GM21786 (cell line): ENCODE measurements at regions not wholly inside any gene's neighbourhood (a gene's known extent, or its start where the extent isn't known, plus 50 kb on each side); places are given as distances from the start of the nearest gene placed in this dataset.

Source experiments
- ATAC-seq: cut with Tn5 transposase; IDR thresholded peaks from one replicate; pipeline ENCODE4 v1.9.1; 2021; ENCODE audit not compliant: unreplicated experiment

DNA sequence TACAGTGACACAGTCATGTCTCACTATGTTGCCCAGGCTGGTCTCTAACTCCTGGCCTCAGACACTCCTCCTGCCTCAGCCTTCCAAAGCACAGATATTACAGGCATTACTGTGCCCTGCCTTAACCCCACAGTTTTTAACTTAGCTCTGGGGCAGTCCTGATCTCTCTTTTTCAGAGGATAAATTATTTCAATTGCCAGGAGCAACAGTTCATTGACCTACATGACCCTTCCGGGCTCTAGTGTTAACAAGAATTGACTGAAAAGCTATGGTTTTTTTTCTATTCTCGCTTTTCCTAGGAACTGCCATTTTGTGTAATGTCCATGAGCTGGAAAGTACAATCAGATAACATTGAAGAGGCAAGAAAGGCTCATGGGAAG lies 92.8 kb downstream of the HNRNPLL start:
- ATAC-seq, result no peak

DNA sequence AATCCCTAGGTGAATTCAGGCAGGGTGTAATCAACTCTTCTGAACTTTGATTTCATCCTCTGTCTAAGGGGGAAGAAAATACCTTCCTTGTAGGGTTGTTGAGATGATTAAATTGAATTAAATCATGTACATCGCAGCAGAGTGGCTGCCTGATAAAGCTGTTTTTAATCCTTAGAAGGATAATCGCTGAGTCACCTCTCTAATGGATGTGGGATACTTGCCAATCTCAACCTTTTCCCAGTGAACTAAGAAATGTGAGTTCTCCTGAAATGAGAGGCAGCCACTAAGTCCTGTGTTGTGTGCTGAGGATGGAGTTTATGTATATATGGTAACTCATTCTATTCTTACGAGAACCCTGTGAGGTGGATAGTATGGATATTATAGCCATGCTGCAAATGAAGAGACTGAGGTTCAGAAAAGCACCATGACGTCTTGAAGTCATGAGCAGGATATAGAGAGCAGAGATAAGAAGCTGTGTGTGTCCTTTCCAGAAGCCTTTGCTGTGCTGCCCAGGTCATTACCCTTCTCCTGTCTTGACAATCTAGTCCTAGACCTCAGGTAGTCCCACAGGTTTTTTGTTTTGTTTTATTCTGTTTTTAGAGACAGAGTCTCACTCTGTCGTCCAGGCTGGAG lies 93.3 kb downstream of the HNRNPLL start:
- no peak for ATAC-seq

DNA sequence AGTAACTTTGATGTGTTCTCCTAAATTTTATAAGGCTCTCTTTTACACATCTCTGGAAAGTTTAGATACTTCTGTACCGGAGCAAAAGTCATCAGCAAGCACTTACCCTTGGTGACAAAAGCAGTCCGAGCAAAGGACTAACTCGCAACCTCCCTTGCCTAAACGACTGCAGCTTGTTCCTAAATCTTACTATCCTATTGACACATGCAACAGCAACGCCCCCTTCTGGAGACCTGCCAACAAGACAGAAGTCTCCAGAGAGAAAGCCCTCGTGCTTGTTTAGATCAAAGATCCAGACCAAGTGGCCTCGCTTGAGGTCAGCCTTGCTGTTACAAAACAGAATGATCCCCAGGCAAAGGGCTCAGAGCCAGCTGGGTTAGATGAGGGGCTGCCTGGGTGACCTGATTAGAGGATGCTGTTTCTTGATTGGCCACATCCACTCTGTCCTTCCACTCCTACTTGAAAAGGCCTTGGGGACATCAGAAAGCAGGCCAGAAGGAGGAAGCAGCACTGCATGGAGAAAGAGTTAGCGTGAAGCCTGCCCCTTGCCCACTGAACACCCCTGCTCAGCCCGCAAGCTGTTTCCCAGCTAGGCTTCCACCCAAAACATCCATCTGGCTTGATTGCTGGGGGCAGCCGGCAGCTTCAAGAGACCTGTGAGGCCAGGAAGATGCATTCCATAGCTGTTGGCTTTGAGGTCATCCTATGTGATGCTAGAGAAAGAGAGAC lies 94.3 kb downstream of the HNRNPLL start:
- no peak for ATAC-seq

DNA sequence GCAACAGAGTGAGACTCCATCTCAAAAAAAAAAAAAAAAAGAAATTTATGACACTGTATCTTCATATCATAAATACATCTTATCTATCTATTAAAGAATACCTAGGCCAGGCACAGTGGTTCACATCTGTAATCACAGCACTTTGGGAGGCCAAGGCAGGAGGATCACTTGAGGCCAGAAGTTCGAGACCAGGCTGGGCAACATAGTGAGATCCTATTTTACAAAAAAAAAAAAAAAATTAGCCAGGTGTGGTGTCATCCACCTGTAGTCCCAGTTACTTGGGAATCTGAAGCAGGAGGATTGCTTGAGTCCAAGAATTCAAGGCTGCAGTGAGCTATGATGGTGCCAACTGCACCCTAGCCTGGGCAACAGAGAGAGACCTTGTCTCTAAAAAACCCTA lies 95.0 kb downstream of the HNRNPLL start:
- ATAC-seq, result no peak

DNA sequence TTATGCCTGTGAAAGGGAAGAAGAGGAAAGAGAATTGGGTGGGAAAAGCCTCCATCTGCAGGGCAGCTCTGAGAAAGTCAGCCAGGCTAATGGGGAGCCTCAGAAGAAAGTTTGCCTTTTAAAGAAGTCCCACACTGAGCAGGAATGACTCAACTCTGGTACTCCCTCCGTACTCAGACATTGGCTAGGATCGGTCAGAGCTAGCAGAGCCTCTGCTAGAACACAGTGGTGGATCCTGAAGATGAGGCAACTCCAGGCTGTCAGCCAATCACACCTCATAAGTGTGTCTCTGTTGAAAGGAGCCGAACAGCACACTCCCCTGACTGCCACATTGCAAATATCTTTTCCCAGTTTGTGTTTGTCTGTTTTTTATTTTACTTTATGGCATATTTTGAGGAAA lies 96.9 kb downstream of the HNRNPLL start:
- no peak for ATAC-seq

DNA sequence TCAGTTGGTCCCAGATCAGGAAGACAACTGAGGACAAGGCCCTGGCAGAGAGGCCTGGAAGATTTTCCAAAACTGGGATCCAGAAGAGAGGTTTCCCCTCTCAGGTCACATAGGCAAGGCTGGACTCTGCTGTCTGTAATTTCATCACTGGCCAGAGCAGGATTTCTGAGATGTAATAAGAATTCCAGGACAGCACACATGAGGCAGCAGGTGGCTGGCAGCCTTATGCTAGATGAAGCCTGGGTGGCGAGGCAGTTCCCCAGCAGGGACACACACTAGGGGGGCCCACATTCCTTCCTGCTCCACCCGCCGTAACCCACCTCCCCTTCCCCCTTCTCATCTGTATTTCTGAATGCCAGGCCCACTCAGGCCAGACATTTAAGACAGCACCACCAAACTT lies 98.6 kb downstream of the HNRNPLL start:
- no peak for ATAC-seq

DNA sequence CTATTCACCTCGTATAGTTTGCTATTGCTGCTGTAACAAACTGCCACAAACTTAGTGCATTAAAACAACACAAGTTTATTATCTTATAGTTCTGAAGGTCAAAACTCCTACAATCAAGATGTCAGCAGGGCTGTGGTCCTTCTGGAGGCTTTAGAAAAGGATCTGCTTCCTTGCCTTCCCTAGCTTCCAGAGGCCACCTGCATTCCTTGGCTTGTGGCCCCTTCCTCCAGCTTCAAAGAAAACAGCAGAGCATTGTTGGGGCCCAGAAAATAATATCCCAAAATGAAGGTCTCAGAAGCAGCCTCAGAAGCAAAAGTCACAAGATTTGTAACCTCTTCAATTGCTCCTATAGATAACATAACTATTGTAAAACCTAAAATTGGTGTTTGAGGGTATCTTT lies 100.6 kb downstream of the HNRNPLL start:
- ATAC-seq, result no peak

DNA sequence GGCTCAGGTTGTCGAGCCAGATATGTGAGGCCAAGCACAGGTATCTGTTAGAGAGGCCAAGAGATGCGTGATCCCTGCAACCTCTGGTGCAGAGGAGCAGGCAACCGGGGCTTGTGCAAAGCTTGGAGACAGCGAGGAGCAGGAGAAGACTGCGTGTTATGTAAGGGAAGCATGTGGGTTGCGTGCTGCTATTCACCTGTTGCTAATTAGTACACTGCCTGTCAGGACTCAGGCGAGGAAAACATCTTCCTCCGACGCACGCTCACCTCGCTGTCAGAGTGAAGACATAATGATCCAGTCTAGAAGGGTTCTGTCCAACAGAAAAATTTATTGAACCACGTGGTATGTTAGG lies 102.5 kb downstream of the HNRNPLL start:
- ATAC-seq, result no peak

DNA sequence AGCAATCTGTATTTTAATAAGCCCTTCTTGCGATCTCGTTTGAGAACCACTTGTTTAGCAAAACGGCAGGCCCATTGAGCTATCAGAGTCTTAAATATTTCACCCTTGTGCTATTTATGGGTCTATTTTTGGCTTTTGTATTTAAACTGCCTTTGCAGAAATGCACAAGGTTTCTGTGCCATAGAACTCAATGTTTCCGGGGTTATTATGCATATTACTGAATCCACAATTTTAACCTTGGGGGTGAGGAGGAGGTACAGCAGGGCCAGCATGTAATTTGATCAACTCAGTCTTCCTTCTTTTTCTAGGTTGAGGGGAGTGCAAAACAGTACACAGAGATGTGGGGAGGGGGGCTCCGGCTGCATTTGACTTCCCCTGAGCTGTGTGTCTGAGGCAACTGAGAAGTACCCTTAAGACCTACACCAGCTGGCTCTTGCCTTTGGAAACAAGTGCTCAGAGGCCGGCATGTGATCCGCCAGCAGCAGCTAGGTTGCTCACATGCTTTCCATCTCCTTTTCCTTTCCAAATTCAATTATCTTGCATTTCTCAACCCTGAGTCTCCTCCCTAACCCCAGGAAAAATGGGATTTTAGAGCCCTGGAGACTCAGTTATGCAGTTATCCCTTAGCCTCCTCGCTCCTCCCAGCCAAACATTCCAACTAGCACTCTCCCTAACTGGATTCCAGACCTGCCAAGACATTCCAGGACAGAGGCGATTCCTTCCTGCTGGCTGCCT lies 103.0 kb downstream of the HNRNPLL start:
- ATAC-seq, result no peak

DNA sequence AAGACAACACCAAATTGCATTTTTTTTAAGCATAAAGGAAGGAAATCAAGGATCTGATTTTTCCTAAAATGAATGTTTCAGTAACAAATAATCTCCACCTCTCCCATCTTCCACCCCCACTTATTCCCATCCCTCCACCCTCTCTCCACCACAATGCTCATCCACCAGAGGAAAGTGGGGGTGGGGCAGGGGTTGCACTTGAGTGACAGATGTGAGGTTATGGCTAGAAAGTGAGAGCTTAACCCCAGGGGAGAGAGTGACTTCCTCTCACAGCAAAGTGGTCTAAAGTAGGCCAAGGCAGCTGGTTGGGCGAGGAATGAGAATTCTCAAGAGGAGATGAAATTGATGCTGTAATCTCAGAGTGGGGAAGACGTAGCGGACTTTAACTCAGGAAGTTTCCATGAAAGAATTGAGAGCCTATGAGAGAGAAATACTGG lies 104.7 kb downstream of the HNRNPLL start:
- no peak for ATAC-seq

DNA sequence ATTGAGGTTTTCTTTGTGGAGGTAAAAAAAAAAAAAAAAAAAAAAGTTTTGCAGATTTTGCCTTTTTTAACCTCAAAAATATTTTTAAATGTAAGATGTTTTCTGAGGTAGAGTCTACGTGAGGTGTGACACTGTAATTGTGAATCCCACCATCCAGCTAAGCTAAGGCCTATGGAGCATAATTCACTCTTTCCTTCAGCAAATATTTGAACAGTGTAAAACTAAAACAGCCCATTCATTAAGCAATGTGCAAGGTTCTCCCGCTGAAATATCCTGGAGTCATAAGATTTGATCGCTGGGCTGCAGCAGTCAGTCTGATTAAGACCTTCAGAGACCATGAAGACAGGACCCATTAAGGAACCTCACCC lies 105.1 kb downstream of the HNRNPLL start:
- ATAC-seq, result no peak

DNA sequence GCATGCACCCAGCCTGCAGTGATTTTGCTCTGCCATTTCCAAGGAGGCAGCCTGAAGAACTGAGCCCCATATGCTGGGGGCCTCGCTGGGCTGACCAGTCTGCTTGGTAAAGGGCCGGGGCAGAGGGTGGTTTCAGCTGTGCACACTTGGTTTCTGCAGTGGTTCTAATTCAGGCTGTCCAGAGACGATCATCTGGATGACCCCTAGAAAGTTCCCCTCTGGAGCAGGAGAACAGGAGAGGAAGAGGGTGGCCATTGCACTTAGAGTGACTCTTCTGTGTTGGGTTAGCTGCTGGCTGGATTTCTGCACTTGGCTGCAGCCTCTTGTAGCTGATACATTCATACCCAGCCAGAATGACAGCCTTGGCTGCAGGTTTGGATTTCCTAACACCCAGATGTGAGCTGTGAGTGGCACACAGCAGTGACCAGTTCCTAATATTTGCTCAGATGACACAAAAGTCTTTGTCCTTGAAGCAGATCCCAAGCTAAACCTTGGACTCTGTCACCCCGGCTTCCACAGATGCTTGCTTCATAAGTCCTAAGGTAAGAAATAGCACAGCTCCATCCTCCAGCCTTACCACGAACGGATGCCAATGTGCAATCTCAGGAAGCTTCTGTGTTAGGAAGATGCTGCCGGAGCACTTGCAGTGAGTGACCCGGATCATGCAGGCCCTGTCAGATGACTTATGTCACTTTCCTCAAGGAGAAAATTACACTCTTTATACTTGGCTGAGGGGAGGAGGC lies 105.6 kb downstream of the HNRNPLL start:
- ATAC-seq, result no peak

DNA sequence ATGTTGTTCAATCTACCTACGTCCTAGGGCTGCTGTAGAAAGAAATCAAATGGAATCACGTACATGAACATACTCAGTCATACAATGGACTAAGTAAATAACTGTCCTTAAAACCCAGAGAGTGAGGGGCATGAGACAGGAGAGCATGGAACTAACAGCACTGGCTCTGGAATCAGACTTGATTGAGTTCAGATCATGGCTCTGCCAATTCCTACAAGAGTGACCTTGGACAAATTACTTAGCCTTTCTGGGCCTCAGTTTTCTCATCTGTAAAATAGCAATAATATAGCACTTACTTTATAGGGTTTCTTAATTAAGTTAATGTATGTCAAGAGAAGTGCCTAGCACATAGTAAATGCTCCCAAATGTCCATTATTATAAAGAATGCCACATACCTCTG lies 106.8 kb downstream of the HNRNPLL start:
- no peak for ATAC-seq

DNA sequence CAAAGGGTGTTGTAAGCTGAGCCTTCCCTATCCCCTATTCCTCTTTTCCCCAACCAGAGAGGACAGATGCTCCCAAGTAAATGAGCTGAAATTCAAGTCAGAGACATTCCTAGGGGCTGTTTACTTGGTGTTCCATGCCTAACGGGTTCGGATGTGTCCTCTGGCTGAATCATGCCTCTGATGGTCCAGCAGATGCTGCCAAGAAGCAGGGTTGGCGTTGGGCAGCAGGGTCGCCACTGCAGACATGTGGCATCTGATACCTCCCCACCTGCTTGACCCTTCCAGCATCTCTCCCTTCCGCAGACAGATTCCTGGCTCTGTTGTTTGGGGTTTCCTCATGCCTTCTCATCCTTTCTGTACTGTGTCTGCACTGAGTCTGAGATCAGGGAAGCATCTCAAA lies 108.3 kb downstream of the HNRNPLL start:
- ATAC-seq, result no peak

DNA sequence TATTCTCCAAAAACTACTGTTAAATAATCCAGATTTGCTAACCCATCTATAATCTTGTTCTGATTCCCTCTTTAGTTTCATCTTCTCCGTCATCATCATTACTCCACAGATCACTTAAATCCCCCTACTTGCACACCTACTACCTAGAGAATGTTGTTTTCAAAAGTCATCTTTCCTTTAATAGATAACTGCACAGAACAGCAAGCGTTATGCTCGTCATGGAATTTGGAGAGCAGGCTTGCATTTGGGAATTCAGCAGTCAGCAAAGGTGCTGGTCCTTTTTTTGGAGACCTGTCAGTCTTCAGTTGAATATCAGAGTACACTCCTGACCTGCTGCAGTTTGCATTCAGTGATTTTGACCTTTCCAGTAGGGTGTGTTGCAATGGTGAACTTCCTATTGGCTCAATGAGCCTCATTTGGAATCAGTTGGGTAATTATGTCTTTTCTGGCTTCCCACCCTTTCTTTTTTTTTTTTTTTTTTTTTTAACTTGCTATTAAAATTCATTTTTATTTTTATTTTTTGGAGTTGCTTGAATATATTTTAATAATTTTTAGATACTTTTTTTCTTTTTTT lies 110.6 kb downstream of the HNRNPLL start:
- no peak for ATAC-seq

DNA sequence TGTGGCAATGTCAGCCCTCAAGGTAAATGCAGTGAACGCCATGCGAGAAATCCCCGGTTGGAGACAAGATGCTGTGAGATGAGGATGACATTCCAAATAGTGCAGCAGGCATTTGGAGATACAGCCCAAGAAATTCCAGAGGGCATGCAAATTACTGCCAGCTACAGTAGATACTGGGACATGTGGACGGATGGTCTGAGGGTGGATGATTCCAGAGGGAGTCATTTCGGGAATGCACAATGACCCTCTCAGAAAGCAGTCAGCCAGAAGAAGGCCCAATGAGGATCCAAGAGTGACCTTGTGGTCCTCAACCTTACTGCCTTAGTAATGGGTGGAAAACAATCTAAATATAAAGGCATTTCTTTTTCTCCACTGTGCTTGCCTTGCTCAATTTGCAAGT lies 111.3 kb downstream of the HNRNPLL start:
- no peak for ATAC-seq

DNA sequence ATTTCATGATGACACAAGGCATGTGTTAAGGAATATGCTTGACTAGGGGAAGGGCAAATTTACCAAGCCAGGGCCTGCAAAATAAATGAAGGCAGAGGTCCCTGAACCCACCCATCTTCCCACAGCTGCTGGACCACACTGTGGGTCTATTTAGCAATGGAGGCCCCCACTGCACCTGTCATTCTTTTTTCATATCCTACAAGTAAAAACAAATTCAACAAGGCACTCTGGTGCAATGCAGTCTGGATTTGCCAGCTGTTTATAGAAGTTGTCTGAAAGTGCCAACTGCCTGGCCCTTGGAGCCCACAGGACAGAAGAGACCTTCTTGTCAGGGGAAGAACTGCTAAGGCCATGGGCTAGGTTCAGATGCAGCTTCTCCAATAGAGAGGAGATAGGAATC lies 112.8 kb upstream of the ATL2 start:
- ATAC-seq, result no peak

DNA sequence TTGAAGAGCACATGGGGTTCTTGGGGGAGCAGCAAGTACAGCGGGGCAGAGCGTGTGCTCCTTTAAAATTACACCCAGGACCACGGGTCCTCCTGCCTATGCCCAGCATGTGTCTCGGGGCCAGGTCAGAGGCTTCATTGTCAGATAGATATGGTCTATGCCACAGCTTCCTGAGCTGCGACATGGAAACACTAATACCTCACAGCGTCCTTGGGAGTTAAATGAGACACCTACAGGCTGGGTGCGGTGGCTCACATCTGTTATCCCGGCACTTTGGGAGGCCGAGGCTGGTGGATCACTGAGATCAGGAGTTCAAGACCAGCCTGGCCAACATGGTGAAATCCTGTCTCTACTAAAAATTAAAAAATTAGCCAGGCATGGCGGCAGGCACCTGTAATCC lies 110.8 kb upstream of the ATL2 start:
- no peak for ATAC-seq

DNA sequence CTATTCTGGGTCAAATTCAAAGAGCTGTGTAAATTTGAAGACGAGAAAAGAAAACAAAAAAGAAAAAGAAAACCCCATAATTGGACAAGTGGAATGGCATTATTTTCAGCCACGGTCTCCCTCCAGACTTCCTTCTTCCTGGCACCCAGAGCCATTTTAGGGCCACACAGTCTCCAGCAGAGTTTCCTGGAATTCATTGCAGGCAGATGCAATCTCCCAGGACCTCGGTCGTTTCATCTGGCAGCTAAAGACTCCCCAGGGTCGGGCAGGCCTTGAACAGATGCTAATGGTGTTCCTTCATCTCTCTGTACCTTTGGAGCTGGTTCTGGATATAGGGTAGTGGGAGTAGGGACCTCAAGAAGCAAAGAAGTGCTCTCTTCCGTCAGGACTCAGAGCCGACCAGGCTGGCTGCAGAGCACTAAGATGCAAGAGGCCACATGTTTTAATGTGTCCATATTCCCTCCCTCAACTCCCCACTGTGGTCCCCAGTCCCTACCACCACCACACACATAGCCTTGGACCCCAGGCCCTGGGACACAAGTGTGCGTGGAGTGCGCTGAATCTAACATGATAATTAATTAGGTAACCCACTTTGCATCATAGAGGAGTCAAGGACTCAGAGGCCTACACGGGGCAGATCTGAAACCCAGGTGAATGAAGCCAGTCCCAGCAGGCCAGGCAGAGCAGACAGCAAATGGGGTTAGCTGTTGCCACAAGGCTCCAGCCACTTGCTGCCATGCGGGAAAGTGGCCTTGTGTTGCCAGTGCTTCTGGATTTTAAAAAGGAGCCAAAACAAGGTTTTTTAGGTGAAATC lies 109.3 kb upstream of the ATL2 start:
- no peak for ATAC-seq

DNA sequence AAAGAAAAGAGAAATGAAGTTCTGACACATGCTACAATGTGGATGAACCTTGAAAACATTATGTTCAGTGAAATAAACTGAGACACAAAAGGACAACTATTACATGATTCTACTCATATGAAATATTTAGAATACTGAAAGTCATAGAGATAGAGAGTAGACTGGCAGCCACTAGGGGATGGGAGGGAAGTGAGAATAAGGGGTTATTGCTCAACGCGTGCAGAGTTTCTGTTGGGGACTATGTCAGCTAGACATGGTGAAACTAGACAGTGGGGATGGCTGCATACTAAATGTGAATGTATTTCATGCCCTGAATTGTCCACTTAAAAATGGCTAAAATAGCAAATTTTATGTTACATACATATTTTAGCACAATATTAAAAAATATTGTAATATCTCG lies 108.7 kb upstream of the ATL2 start:
- ATAC-seq, result peak; percentile 97

DNA sequence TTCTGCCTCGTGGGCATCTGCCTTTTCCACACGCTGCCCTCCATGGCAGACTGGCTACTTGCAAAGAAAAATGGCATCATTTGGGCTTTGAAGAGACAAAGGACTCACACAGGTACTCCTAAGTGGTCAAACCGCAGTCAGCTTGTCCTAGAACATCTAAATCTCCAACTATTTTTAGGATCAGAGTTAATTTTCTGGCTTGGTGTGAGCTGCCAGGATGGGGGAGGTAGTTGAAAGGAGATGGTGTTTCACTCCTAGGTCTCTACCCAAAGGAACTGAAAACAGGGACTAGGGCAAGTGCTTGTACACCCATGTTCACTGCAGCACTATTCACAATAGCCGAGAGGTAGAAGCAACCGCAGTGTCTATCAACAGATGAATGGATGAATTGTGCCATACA lies 107.9 kb upstream of the ATL2 start:
- no peak for ATAC-seq
